UCSD-AML1 (cell line): ENCODE measurements at regions not wholly inside any gene's neighbourhood (a gene's known extent, or its start where the extent isn't known, plus 50 kb on each side); places are given as distances from the start of the nearest gene placed in this dataset.

Experiments used
- DNase-seq: peaks from one replicate; lab custom pipeline; 2025; ENCODE audit not compliant: unreplicated experiment; lab: John Stamatoyannopoulos, UW

DNA sequence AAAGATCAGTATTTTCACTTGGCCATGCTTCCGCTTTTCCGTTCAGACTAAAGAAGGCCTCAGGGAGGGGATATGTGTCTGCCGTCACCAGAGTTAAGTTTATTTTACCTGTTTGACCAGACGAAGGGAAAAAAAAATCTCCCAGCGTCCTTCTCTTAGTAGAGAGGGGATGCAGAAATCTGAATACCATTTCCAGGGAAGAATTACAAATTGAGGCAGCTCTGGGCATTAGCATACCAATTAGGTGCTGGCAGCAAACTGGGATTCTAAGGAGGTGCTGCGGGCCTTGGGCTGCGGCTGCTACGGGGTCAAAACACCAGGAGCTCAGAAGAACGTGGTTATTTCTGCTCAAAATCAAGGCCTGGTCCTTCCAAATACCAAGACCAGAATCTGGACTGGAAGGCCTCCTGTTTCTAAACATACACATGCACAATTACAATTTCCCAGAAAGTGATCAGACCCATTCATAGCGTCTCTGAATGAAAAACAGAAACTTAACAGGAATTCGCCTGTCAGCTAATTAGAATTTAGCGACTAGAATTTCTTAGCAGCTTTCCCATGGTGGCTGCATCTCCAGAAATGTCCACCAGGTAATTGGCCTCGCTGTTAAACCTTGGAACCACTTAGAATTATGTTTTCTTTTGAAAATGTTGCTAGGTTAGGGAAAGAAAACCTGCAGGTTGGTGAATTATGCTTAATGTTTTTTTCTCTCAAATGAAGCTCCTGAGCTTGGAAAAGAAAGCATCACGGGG lies 617.0 kb downstream of the VRK1 start:
- DNase-seq, result no peak

DNA sequence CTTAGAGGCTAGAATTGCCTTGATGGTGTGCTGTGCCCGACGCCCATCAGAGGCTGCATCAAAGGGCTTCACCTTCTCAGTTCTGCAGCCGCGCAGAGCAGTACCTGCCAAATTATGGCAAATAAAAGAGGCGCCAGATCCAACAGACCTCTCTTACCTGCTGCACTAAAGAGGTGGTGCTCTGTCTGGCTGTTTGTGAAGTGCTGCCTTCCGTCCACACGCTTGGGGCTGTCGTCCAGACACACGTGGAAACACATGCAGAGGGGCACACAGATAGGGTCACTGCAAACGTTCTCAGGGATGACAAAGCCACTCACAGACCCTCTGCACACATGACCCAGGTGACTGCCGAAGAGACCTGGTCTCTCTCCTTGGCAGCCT lies 617.5 kb downstream of the VRK1 start:
- no peak for DNase-seq

- DNase-seq, result no peak
Observed at GRCh38 chr14:97415907-97416306, 618.7 kb downstream of the VRK1 start.

DNA sequence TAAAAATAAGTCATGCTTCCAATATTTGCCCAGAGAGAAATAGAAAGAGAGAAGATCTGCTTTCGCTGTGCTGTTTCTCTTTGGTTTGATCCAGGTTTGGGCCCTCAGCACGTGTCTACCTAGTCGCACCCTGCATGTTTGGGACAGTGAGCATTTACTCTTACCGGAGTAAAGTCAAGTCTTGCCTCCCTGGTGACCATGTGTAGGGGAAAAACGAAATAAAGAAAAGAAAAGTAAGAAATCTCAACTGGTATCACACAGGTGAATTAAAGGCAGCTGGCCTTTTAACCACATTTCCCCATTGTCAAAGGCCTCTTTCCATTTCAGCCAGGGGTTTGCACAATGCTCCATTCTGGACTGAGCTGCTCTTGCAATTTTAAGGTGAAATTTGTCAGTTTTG lies 619.4 kb downstream of the VRK1 start:
- DNase-seq, result no peak

- no peak for DNase-seq
Observed at GRCh38 chr14:97417331-97417730, 620.1 kb downstream of the VRK1 start.

DNA sequence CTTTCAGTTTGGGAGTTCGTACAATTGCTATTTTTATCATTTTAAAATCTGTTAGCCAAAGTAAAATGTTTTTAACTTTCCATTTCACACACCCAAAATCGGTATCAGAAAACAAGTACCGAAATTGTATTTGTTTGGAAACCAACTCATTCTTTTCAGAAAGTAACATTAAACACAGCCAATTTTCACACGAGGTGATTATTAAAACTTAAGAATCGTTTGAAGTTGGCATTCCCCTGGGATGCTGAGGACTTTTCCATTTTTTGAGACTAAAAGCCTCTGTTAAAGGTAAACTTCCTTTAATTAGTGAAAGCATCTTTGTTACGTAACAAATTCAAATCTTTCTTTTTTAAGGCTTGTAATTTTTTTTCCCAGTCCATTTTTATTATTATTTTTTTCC lies 623.0 kb downstream of the VRK1 start:
- DNase-seq, result no peak

DNA sequence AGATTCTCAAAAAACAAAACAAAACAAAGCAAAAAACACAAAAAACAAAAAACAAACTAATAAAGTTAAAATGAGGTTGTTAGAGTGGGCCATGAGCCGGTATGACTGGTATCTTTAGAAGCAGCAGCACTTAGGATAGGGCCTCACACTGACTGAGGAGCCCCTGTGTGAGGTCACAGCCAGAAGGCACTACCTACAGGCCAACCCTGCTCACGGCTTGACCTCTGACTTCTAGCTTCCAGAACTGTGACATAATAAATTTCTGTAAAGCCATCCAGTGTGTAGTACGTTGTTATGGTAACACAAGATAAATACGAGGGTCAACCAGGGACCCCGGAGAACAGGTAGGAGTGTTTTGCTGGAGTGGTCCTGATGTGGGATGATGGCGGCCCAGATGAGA lies 629.6 kb downstream of the VRK1 start:
- DNase-seq, result no peak

GRCh38 chr14:97428808-97429440 lies 631.7 kb downstream of the VRK1 start:
- no peak for DNase-seq

DNA sequence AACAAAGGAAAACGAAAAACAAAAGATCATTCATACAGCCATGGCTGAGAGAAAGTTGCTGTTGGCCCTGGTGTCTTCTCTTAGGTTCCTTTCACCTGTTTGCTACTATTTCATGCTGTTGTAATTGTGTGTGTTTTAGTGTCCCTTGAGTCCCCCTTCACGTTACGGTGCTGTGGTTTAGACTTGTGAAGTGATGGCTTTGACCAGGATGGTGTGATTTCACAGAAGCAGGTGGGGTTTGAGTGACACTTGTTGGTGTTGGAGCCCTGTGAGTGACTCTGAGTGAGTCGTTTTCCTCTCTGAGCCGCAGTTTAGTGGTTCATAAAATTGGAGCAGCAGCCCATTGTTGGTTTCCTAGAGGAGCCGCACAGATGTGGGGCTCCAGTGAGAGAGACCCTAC lies 635.4 kb downstream of the VRK1 start:
- no peak for DNase-seq

DNA sequence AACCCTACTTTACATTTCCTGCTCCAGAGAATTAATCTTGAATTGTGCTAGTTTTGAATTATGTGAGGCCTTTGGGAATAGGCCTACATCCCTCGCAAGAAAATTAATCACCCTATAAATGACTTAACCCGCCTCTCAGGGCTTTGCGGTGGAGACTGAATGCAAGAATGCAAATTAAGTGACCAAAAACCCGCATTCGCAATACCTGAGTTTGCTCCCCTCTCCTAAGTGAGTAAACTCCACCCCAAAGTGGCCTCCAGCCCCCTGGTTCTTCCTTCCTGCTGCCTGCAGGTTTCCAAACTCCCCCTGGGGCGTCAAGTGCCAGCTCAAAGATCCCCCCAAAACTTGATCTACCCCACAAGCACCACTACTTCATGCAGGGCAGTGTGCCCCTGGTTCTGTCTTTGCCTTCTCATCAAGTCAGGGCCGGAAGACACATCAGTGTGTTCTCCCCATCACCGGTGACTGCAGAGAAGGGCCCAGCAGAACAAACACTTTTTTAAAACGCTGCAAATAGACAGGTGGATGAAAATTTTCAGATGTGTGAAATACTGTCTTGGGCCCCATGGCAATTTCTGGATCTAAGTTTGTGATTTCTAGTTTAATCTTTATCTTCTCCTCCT lies 644.7 kb downstream of the VRK1 start:
- no peak for DNase-seq

DNA sequence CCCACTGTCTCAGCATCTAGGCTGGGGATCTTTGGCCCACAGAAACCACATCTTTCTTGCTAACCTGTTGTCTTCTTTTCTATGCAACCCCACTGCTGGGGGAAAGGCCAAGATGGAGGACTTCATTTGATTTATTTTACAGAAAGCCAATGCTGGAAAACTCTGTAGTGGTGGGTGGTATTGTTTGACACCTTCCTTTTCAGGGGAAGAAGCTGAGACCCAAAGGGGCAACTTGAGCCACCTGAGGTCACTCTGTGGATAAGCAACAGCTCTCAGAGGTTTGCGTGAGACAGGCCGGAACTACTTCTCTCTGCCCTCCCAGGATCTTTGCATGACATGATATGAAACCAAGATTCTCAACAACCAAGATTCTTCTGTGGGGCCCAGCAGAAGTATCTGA lies 645.2 kb downstream of the VRK1 start:
- no peak for DNase-seq

DNA sequence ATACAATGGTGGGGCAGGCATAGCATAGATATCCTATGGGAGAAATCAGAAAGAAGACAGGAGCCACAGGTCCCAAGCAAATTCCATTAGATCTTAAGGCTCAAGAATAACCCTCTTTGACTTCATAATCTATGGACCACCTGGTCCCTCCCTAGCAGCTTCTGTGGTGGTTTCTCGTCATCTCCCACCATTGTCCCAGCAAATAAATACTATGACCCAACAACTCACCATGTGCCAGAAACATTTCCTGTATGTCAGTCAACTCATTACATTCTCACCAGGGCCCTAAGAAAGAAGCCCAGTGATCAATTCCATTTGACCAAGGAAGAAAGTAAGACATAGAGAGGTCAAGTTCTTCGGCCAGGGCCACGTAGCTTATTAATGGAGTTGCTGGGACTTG lies 646.2 kb downstream of the VRK1 start:
- DNase-seq, result no peak

DNA sequence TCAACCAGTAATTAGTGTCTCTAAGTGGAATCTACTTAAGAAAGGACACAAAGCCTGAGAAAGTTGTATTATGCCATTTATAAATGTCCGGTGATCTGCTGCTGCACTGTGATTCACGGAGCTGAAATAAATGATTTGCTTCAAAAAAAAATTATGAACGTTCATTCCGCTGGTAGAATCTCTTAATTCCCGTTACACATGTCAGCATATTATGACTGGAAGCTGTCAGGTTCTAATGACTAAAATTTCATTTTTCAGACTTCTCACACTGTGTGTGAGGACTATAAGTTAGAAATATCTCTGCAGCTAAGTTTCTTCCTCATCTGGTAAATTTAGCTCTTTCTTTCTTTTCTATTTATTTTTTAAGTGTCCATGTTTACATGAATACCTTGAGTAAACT lies 647.1 kb downstream of the VRK1 start:
- DNase-seq, result no peak

DNA sequence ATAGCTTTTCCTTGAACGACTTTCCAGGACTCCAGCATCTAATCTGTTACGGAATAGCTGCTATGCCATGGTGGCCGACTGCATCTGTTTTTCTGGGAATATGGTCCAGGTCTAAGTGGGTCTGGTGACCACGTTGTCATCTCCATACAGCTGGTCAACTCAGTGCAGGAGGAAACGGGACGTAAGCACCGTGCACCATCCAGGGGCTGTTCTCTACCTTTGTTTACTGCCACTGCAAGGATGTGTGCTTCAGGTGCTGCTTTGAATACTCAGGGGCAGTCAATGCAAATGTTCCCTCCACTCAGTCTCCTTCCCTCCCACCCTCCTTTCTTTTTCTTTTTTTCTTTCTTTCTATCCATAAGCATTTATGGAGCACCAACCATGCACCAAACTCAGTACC lies 648.2 kb downstream of the VRK1 start:
- DNase-seq, result no peak

- DNase-seq, result no peak
Observed at GRCh38 chr14:97446087-97446486, 648.9 kb downstream of the VRK1 start.

GRCh38 chr14:97452314-97452713 lies 655.1 kb downstream of the VRK1 start:
- DNase-seq, result no peak

GRCh38 chr14:97453991-97454390 lies 656.8 kb downstream of the VRK1 start:
- DNase-seq, result no peak

GRCh38 chr14:97456462-97456861 lies 659.3 kb downstream of the VRK1 start:
- no peak for DNase-seq

DNA sequence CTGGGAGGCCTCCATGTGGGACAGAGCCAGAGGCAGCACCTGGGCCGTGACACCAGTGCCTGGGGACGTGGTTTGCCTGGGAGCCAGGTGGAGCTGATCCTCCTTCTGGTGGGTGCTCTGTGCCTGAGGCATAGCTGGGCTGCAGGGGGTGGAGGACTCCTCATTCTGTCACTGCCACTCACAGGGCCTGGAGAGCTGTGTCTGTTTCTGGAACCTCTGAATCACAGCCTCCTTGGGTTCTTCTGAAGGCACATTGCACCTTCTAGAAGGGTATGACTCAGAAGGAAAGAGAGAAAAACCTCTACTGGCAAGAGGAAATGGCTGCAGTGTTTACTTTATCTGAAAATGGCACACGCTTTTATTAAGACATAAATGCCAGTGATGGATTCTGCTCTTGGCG lies 659.8 kb downstream of the VRK1 start:
- no peak for DNase-seq

DNA sequence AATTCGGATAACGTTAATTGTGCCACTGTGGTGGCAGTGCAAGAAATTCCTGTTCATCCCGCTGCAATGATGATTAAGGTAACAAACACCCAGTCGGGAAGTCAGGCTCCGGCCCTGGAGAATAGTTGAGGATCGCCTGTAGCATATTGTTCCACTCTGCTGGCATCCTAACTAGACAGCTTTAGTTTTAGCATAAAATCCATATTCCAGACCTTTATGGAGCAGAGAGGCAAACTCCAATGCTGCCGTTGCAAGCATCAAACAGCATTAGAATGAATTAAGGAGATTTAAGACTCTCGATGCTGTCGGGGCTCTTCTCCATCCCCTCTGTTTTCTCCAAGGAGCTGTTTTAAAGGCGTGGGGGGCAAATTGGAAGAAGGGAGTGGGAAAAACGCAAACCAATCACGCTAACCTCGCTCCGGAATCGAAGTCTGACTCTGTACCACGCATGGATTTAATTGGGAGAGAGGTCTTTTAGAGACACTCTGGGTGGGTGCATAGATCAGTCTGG lies 660.4 kb downstream of the VRK1 start:
- DNase-seq, result no peak

- no peak for DNase-seq
Observed at GRCh38 chr14:97458255-97458654, 661.1 kb downstream of the VRK1 start.
